ENCODE measurements at regions not wholly inside any gene's neighbourhood (a gene's known extent, or its start where the extent isn't known, plus 50 kb on each side); places are given as distances from the start of the nearest gene placed in this dataset.

DNA sequence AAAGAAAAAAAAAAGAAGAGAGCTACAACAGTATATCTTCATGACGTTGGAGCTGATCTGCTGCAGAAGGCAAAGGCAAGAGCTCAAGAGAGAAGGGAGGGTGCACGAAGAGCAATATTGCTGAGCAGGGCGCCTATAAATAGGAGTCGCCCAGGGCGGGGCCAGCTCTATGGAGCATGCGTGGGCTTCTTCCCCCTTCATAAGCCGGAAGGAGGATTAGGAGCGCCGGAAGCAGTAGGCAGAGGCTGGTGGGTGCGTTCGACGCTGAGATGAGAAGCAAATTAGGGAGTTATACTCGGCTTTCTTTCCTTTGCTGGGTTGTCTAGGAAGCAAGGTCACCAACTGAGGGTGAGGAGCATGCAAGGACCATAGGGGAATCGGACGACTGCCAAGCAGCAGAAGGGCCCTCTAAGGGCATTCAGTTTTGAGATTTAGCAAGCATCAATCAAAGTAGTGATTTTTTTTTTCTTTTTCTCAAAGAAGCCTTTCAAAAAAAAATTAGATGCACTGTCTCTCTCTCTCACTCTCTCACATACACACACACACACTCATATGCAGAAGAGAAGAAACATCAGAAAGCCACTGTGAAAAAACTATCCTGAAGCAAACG lies 496.7 kb downstream of the ENC1 start:
- TF ChIP-seq EP300 (conservative IDR thresholded peaks at IDR 0.05; ENCODE audit: poor library complexity, severe bottlenecking) (no peak), TAF1 (IDR thresholded peaks at IDR 0.05; ENCODE audit: low read depth) (no peak), EZH2 (IDR thresholded peaks at IDR 0.05; ENCODE audit: borderline replicate concordance, insufficient read depth, low read length, poor library complexity, severe bottlenecking) (no peak), SMC3 (conservative IDR thresholded peaks at IDR 0.05; ENCODE audit: poor library complexity) (no peak), POLR2AphosphoS5 (IDR thresholded peaks at IDR 0.05) (no peak), RAD21 (conservative IDR thresholded peaks at IDR 0.05) (no peak)
- TF ChIP-seq, protein P1, sequence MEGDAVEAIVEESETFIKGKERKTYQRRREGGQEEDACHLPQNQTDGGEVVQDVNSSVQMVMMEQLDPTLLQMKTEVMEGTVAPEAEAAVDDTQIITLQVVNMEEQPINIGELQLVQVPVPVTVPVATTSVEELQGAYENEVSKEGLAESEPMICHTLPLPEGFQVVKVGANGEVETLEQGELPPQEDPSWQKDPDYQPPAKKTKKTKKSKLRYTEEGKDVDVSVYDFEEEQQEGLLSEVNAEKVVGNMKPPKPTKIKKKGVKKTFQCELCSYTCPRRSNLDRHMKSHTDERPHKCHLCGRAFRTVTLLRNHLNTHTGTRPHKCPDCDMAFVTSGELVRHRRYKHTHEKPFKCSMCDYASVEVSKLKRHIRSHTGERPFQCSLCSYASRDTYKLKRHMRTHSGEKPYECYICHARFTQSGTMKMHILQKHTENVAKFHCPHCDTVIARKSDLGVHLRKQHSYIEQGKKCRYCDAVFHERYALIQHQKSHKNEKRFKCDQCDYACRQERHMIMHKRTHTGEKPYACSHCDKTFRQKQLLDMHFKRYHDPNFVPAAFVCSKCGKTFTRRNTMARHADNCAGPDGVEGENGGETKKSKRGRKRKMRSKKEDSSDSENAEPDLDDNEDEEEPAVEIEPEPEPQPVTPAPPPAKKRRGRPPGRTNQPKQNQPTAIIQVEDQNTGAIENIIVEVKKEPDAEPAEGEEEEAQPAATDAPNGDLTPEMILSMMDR (IDR thresholded peaks at IDR 0.05; ENCODE audit: poor library complexity, severe bottlenecking): no peak
- TF ChIP-seq, protein P2, sequence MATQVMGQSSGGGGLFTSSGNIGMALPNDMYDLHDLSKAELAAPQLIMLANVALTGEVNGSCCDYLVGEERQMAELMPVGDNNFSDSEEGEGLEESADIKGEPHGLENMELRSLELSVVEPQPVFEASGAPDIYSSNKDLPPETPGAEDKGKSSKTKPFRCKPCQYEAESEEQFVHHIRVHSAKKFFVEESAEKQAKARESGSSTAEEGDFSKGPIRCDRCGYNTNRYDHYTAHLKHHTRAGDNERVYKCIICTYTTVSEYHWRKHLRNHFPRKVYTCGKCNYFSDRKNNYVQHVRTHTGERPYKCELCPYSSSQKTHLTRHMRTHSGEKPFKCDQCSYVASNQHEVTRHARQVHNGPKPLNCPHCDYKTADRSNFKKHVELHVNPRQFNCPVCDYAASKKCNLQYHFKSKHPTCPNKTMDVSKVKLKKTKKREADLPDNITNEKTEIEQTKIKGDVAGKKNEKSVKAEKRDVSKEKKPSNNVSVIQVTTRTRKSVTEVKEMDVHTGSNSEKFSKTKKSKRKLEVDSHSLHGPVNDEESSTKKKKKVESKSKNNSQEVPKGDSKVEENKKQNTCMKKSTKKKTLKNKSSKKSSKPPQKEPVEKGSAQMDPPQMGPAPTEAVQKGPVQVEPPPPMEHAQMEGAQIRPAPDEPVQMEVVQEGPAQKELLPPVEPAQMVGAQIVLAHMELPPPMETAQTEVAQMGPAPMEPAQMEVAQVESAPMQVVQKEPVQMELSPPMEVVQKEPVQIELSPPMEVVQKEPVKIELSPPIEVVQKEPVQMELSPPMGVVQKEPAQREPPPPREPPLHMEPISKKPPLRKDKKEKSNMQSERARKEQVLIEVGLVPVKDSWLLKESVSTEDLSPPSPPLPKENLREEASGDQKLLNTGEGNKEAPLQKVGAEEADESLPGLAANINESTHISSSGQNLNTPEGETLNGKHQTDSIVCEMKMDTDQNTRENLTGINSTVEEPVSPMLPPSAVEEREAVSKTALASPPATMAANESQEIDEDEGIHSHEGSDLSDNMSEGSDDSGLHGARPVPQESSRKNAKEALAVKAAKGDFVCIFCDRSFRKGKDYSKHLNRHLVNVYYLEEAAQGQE (IDR thresholded peaks at IDR 0.05; ENCODE audit: borderline replicate concordance): no peak
